ENCODE measurements at regions not wholly inside any gene's neighbourhood (a gene's known extent, or its start where the extent isn't known, plus 50 kb on each side); places are given as distances from the start of the nearest gene placed in this dataset.

GRCh38 chr1:241419986-241420385 is 63.0 kb upstream of the RGS7 start:
- H3K27ac ChIP-seq (ENCODE audit: insufficient read depth, low read length): no peak overlapping the region
- no peak overlapping the region for H2BK15ac ChIP-seq (ENCODE audit: low read depth, low read length)
- peak overlapping the region; percentile 82 for H2BK120ac ChIP-seq (ENCODE audit: low read depth, low read length)
- H2BK5ac ChIP-seq (ENCODE audit: low read depth, low read length, poor library complexity, severe bottlenecking): no peak overlapping the region
- H3K79me1 ChIP-seq (ENCODE audit: low read depth in 1 of 2, low read length in 2 of 2): no peaks in the 10 kb centered on the region; a peak in 1 of 4 replicates
- H3K14ac ChIP-seq (replicated peaks; ENCODE audit: low read depth, low read length): no peak overlapping the region
- peak overlapping the region; percentile 15; the same call in 1 of the 2 replicates for H3K23ac ChIP-seq (ENCODE audit: low read depth, low read length)
- BruUV-seq (replicated peaks): no TSS peak
- H3K4ac ChIP-seq (ENCODE audit: low read depth, low read length): peak overlapping the region; percentile 64; the same call in 1 of the 2 replicates
- dilution Hi-C loops (cut with HindIII; ENCODE audit: low sequenced_read_pairs, unreplicated experiment): no loop called here
- H3K9me1 ChIP-seq (ENCODE audit: insufficient read depth, low read length): no peaks in the 10 kb centered on the region
- no peak overlapping the region for H2AK5ac ChIP-seq (ENCODE audit: low read depth, low read length)
- ATAC-seq (ENCODE audit: low read depth): no peak
- no peaks in the 10 kb centered on the region for H3K9me3 ChIP-seq (ENCODE audit: control insufficient read depth, insufficient read depth, low read length)
- CTCF ChIA-PET: no interaction called here
- WGBS, 2 experiments (ENCODE audit: extremely low coverage in 2 of 2, insufficient read length in 1 of 2): 80% methylated on average over 1 of the region's 3 CpGs; no CpG with 5 or more reads in 1 of the 2 experiments
- H3K56ac ChIP-seq (ENCODE audit: extremely low read depth, insufficient read depth, low read length): no peak overlapping the region
- H4K5ac ChIP-seq (ENCODE audit: low read depth, low read length): no peak overlapping the region
- peaks cover 3% of the 10 kb centered on the region; the same call in 1 of the 2 replicates for H3K4me1 ChIP-seq (ENCODE audit: control insufficient read depth, insufficient read depth, low read length)
- intact Hi-C loops (cut with micrococcal nuclease): no loop called here
- H3K27me3 ChIP-seq (ENCODE audit: control insufficient read depth, insufficient read depth, low read length): no peaks in the 10 kb centered on the region
- H4K20me1 ChIP-seq (ENCODE audit: insufficient read depth, low read length): no peaks in the 10 kb centered on the region
- peak overlapping the region; percentile 38 for H2AFZ ChIP-seq (replicated peaks; ENCODE audit: low read length, poor library complexity)
- H3K18ac ChIP-seq (ENCODE audit: low read depth, low read length): no peak overlapping the region
- 0 out of 2 replicates have a peak overlapping the region, but pooled peaks have one; percentile 84 for H4K91ac ChIP-seq (ENCODE audit: insufficient read depth, low read depth, low read length)
- no peak overlapping the region for H2AK9ac ChIP-seq (replicated peaks; ENCODE audit: low read depth, low read length, poor library complexity)
- H4K8ac ChIP-seq (ENCODE audit: low read depth in 2 of 2, low read length in 2 of 2): peak overlapping the region in 1 of 2 experiments; percentile 59; a peak in 1 of 4 replicates
- no peak overlapping the region; the same call in 1 of the 2 replicates for H2BK20ac ChIP-seq (ENCODE audit: low read depth, low read length)
- DNase-seq: no peak
- H3K9ac ChIP-seq (ENCODE audit: low read depth, low read length): no peak overlapping the region
- POLR2A ChIA-PET (ENCODE audit: unreplicated experiment): no interaction called here
- TF ChIP-seq CEBPB (IDR thresholded peaks at IDR 0.05; ENCODE audit: low read depth, low read length): no peak
- no peak for TF ChIP-seq RCOR1 (IDR thresholded peaks at IDR 0.05; ENCODE audit: insufficient replicate concordance, low read length)
- TF ChIP-seq MAFK (IDR thresholded peaks at IDR 0.05; ENCODE audit: low read depth, low read length): no peak
- TF ChIP-seq RAD21 (IDR thresholded peaks at IDR 0.05; ENCODE audit: low read length): no peak
- no peak for TF ChIP-seq BHLHE40 (IDR thresholded peaks at IDR 0.05; ENCODE audit: low read depth, low read length)
- TF ChIP-seq NFE2L2 (IDR thresholded peaks at IDR 0.05; ENCODE audit: low read depth, low read length): no peak
- no peak for TF ChIP-seq MAZ (IDR thresholded peaks at IDR 0.05; ENCODE audit: borderline replicate concordance, low read depth, low read length)
- TF ChIP-seq ELK1 (IDR thresholded peaks at IDR 0.05; ENCODE audit: borderline replicate concordance, low read depth, low read length): no peak
- TF ChIP-seq SMC3 (IDR thresholded peaks at IDR 0.05; ENCODE audit: low read depth, low read length): no peak
- no peak for TF ChIP-seq FOS (IDR thresholded peaks at IDR 0.05; ENCODE audit: low read depth, low read length)
- no peak for TF ChIP-seq USF2 (IDR thresholded peaks at IDR 0.05; ENCODE audit: low read depth, low read length)
- TF ChIP-seq CHD1 (IDR thresholded peaks at IDR 0.05; ENCODE audit: low read depth, low read length): no peak
- TF ChIP-seq POLR2A (IDR thresholded peaks at IDR 0.05; ENCODE audit: low read depth, low read length): no peak
- in situ Hi-C loops (cut with MboI; ENCODE audit: low sequenced_read_pairs): no loop called here
- H3K4me3 ChIP-seq (ENCODE audit: insufficient read depth, low read depth, low read length): no peak overlapping the region
- H3K4me2 ChIP-seq (ENCODE audit: low read depth, low read length): no peak overlapping the region
- no peaks in the 10 kb centered on the region for H3K36me3 ChIP-seq (ENCODE audit: control insufficient read depth, insufficient read depth, low read length)
